GM12878 (cell line): ENCODE measurements at regions not wholly inside any gene's neighbourhood (a gene's known extent, or its start where the extent isn't known, plus 50 kb on each side); places are given as distances from the start of the nearest gene placed in this dataset.

Experiments used
- ATF3 ChIP-seq: IDR thresholded peaks from 2 replicates; pipeline ENCODE4 v1.6.1; 2011; ENCODE audit warnings: low read depth, mild to moderate bottlenecking, low read length, moderate library complexity, borderline replicate concordance; ENCODE audit errors: extremely low read depth
- GABPA ChIP-seq: IDR thresholded peaks from 2 replicates; pipeline ENCODE4 v1.6.1; 2014; ENCODE audit warnings: antibody characterized with exemption, low read depth, mild to moderate bottlenecking, inconsistent platforms
- HDAC2 ChIP-seq: fragments of 200-600 bp; sonication (generic); IDR thresholded peaks from 2 replicates; pipeline ENCODE4 v1.6.1; 2017
- MYC ChIP-seq: IDR thresholded peaks from 2 replicates; pipeline ENCODE4 v1.6.1; 2011; ENCODE audit warnings: mild to moderate bottlenecking, low read length, moderate library complexity, inconsistent platforms; ENCODE audit not compliant: insufficient read depth, insufficient replicate concordance, insufficient read length, severe bottlenecking
- POLR2A ChIP-seq: IDR thresholded peaks from 2 replicates; pipeline ENCODE4 v1.6.1; 2011; ENCODE audit warnings: low read depth, mild to moderate bottlenecking, low read length
- RAD21 ChIP-seq: IDR thresholded peaks from 2 replicates; pipeline ENCODE4 v1.6.1; 2011; ENCODE audit warnings: mild to moderate bottlenecking, low read depth, low read length, moderate library complexity; ENCODE audit not compliant: insufficient read depth
- TCF12 ChIP-seq: IDR thresholded peaks from 2 replicates; pipeline ENCODE4 v1.6.1; 2011; ENCODE audit warnings: low read depth, mild to moderate bottlenecking, low read length
- TCF7 ChIP-seq: IDR thresholded peaks from 2 replicates; pipeline ENCODE4 v1.6.1; 2014; ENCODE audit warnings: antibody characterized with exemption, borderline replicate concordance
- TF ChIP-seq, protein P1 (sequence below): fragments of 450-650 bp; IDR thresholded peaks from 2 replicates; pipeline ENCODE4 v1.6.1; 2017; ENCODE audit warnings: mild to moderate bottlenecking

GRCh38 chr16:5366126-5366525, 268.5 kb upstream of the EEF2KMT start:
- TF ChIP-seq GABPA, result no peak
- TF ChIP-seq RAD21, result no peak
- no peak for TF ChIP-seq TCF7
- TF ChIP-seq TCF12, result no peak
- no peak for TF ChIP-seq ATF3
- no peak for TF ChIP-seq HDAC2
- TF ChIP-seq, protein P1, sequence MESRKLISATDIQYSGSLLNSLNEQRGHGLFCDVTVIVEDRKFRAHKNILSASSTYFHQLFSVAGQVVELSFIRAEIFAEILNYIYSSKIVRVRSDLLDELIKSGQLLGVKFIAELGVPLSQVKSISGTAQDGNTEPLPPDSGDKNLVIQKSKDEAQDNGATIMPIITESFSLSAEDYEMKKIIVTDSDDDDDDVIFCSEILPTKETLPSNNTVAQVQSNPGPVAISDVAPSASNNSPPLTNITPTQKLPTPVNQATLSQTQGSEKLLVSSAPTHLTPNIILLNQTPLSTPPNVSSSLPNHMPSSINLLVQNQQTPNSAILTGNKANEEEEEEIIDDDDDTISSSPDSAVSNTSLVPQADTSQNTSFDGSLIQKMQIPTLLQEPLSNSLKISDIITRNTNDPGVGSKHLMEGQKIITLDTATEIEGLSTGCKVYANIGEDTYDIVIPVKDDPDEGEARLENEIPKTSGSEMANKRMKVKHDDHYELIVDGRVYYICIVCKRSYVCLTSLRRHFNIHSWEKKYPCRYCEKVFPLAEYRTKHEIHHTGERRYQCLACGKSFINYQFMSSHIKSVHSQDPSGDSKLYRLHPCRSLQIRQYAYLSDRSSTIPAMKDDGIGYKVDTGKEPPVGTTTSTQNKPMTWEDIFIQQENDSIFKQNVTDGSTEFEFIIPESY, result no peak
- no peak for TF ChIP-seq POLR2A
- TF ChIP-seq MYC, result no peak
